H1 (cell line): ENCODE measurements at regions not wholly inside any gene's neighbourhood (a gene's known extent, or its start where the extent isn't known, plus 50 kb on each side); places are given as distances from the start of the nearest gene placed in this dataset.

Experiments used
- ATF2 ChIP-seq: IDR thresholded peaks from 2 replicates; pipeline ENCODE4 v1.6.1; 2012; ENCODE audit warnings: low read length, inconsistent platforms
- CHD7 ChIP-seq: fragments of 300-600 bp; sonication (generic); IDR thresholded peaks from 2 replicates; pipeline ENCODE4 v1.7.1; 2012; ENCODE audit warnings: low read length, moderate library complexity, mild to moderate bottlenecking, inconsistent platforms; ENCODE audit not compliant: insufficient replicate concordance
- HDAC2 ChIP-seq, 2 experiments: fragments of 300-600 bp in 1 of 2; sonication (generic) in 1 of 2; IDR thresholded peaks; 2 replicates each; pipeline ENCODE4 v1.6.1; 2011 to 2012; ENCODE audit warnings: low read depth in 2 of 2, low read length in 2 of 2, mild to moderate bottlenecking in 2 of 2, moderate library complexity in 2 of 2, borderline replicate concordance in 1 of 2, inconsistent platforms in 1 of 2
- RFX5 ChIP-seq: IDR thresholded peaks from 2 replicates; pipeline ENCODE4 v1.6.1; 2011; ENCODE audit warnings: low read depth, low read length, improper control_type of control experiment, borderline replicate concordance
- SUZ12 ChIP-seq: fragments of 200-600 bp; sonication (generic); IDR thresholded peaks from 2 replicates; pipeline ENCODE4 v1.6.1; 2012; ENCODE audit warnings: mild to moderate bottlenecking, inconsistent platforms, low read length, moderate library complexity, mixed read lengths
- TAF1 ChIP-seq: IDR thresholded peaks from 2 replicates; pipeline ENCODE4 v1.6.1; 2011; ENCODE audit warnings: mild to moderate bottlenecking, low read depth, low read length
- TAF7 ChIP-seq: optimal IDR thresholded peaks from 2 replicates; pipeline ENCODE3; 2011; ENCODE audit warnings: low read depth, mild to moderate bottlenecking, inconsistent platforms, low read length, moderate library complexity, borderline replicate concordance
- TCF12 ChIP-seq: IDR thresholded peaks from 2 replicates; pipeline ENCODE4 v1.6.1; 2011; ENCODE audit warnings: low read depth, mild to moderate bottlenecking, low read length
- ZNF274 ChIP-seq: IDR thresholded peaks from 2 replicates; pipeline ENCODE4 v1.7.0; 2012; ENCODE audit warnings: low read length, borderline replicate concordance; ENCODE audit errors: extremely low read depth

GRCh38 chr14:28690029-28690692 lies 76.4 kb upstream of the FOXG1 start (continued):
- TF ChIP-seq CHD7 (no peak), SUZ12 (no peak), RFX5 (no peak), TAF7 (no peak), ZNF274 (no peak), ATF2 (no peak), TAF1 (no peak), TCF12 (no peak), HDAC2 (IDR thresholded peaks at IDR 0.05; ENCODE audit: borderline replicate concordance in 1 of 2, low read depth in 2 of 2, low read length in 2 of 2) (no peak)
